MM.1S (cell line): ENCODE measurements at regions not wholly inside any gene's neighbourhood (a gene's known extent, or its start where the extent isn't known, plus 50 kb on each side); places are given as distances from the start of the nearest gene placed in this dataset.

Experiments
- CTCF ChIP-seq: fragments of 300-600 bp; sonication (generic); IDR thresholded peaks from 2 replicates; pipeline ENCODE4 v1.5.1; 2016; ENCODE audit warnings: antibody characterized with exemption, low read length, mixed read lengths
- EZH2 ChIP-seq: fragments of 300-600 bp; sonication (generic); optimal IDR thresholded peaks from 2 replicates; pipeline ENCODE3; 2017; ENCODE audit warnings: low read depth, mild to moderate bottlenecking, antibody characterized with exemption, low read length, mixed read lengths

- TF ChIP-seq CTCF, result no peak
- no peak for TF ChIP-seq EZH2
Observed at GRCh38 chr3:34947834-34948233, 691.5 kb upstream of the ARPP21 start.
